C4-2B (cell line): ENCODE measurements at regions not wholly inside any gene's neighbourhood (a gene's known extent, or its start where the extent isn't known, plus 50 kb on each side); places are given as distances from the start of the nearest gene placed in this dataset.

Experiments
- CTCF ChIP-seq: fragments of 450-650 bp; conservative IDR thresholded peaks from 2 replicates; pipeline ENCODE4 v1.5.1; 2017; ENCODE audit warnings: mild to moderate bottlenecking
- ZFX ChIP-seq: fragments of 450-650 bp; IDR thresholded peaks from 2 replicates; pipeline ENCODE4 v1.6.1; 2017

- no peak for TF ChIP-seq CTCF
- TF ChIP-seq ZFX: no peak
Observed at GRCh38 chr2:67599561-67599960, 202.4 kb downstream of the ETAA1 start.
